Activated CD4-positive, alpha-beta T cell treated with anti-CD3 and anti-CD28 coated beads for 36 hours (primary cell): ENCODE measurements at regions not wholly inside any gene's neighbourhood (a gene's known extent, or its start where the extent isn't known, plus 50 kb on each side); places are given as distances from the start of the nearest gene placed in this dataset.
"Not testable (repeated sequence)": the region's sequence is repeated elsewhere in the genome, so short reads cannot be mapped to it uniquely, and the experiment has no call there.

Experiments used
- ATAC-seq: fragments of 200-7000 bp; cut with Tn5 transposase; one replicate; pipeline ENCODE4 v1.10.0; 2021; ENCODE audit warnings: mild to moderate bottlenecking, moderate library complexity
- CTCF ChIA-PET: fragments of 350-600 bp; sonication (Branson Sonifier 250); formaldehyde crosslinking; loops from one replicate; lab custom pipeline; 2021; ENCODE audit warnings: antibody characterized with exemption; lab: Charles Lee
- POLR2A ChIA-PET: fragments of 350-600 bp; sonication (Branson Sonifier 250); formaldehyde crosslinking; loops from one replicate; lab custom pipeline; 2021; ENCODE audit warnings: antibody characterized with exemption, inconsistent platforms; lab: Charles Lee
- DNase-seq: peaks from one replicate; pipeline ENCODE4 v3.0.0-alpha.2; 2020
- H3K27ac Mint-ChIP-seq: one replicate; pipeline ENCODE4 v1.8.0; 2021; ENCODE audit warnings: mixed read lengths
- H3K27me3 Mint-ChIP-seq: one replicate; pipeline ENCODE4 v1.8.0; 2021; ENCODE audit warnings: mixed read lengths
- H3K36me3 Mint-ChIP-seq: one replicate; pipeline ENCODE4 v1.8.0; 2021; ENCODE audit warnings: low read depth, mixed read lengths
- H3K4me1 Mint-ChIP-seq: one replicate; pipeline ENCODE4 v1.8.0; 2021; ENCODE audit warnings: mixed read lengths
- H3K4me3 Mint-ChIP-seq: one replicate; pipeline ENCODE4 v1.8.0; 2021; ENCODE audit warnings: mild to moderate bottlenecking, moderate library complexity, mixed read lengths
- H3K9me3 Mint-ChIP-seq: one replicate; pipeline ENCODE4 v1.8.0; 2021; ENCODE audit warnings: low read depth, mixed read lengths
- intact Hi-C, 2 experiments: fragments of 100-400 bp; cut with DNase I in 1 of 2; cut with micrococcal nuclease in 1 of 2; formaldehyde crosslinking; loops; one replicate each; pipeline versions ENCODE4 v1.14.2 to v1.15.1; 2022 to 2024; cut with DNase I, micrococcal nuclease

DNA sequence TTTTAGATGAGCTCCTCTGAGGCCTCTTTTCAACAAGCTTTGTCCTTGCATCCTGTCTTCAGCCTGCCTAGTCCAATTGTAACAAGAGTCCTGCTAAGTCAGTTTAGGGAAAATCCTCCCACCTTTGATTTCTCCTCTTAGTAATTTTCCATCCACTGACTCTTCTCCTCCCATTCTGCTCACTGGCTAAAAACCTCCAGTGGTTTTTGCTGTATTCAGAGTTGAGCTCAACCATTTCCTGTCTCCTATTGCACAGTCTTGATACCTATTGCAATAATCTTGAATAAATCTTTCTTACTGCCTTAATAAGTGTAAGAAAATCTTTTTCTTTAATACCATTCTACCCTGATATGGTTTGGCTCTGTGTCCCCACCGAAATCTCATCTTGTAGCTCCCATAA, 117.8 kb upstream of the ENPP6 start:
- intact Hi-C loops = no loop called here
- no peak overlapping the region for H3K4me3 Mint-ChIP-seq
- no peaks in the 10 kb centered on the region for H3K27me3 Mint-ChIP-seq
- no peak for DNase-seq
- H3K36me3 Mint-ChIP-seq = peaks cover 3% of the 10 kb centered on the region
- peak overlapping the region; percentile 59 for H3K27ac Mint-ChIP-seq
- POLR2A ChIA-PET = no interaction called here
- CTCF ChIA-PET = interaction anchor here (0.7 to 1.5 kb wide), 4 partner anchors 9 to 908 kb away, joined by 3 to 8 read pairs (median 4); no protein-coding TSS in a partner anchor
- ATAC-seq = peak; percentile 57
- peaks cover 20% of the 10 kb centered on the region for H3K4me1 Mint-ChIP-seq
- H3K9me3 Mint-ChIP-seq = peaks cover 15% of the 10 kb centered on the region

DNA sequence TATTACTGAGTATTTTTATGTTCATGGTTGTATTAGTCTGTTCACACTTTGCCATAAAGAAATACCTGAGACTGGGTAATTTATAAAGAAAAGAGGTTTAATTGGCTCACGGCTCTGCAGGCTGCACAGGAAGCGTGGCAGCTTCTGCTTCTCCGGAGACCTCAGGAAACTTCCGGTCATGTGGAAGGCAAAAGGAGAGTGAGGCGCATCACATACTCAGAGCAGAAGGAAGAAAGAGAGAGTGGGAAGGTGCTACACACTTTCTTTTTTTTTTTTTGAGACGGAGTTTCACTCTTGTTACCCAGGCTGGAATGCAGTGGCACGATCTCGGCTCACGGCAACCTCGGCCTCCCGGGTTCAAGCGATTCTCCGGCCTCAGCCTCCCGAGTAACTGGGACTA, 115.8 kb upstream of the ENPP6 start:
- H3K36me3 Mint-ChIP-seq, H3K27ac Mint-ChIP-seq, H3K27me3 Mint-ChIP-seq, intact Hi-C loops, POLR2A ChIA-PET, H3K4me3 Mint-ChIP-seq: not testable (repeated sequence)
- DNase-seq (peak; percentile 32), ATAC-seq (peak; percentile 42)
- H3K4me1 Mint-ChIP-seq = peaks cover 25% of the 10 kb centered on the region
- CTCF ChIA-PET = interaction anchor here (1.6 kb wide), 1 partner anchor 14 kb away, joined by 3 read pairs; no protein-coding TSS in a partner anchor
- H3K9me3 Mint-ChIP-seq = peaks cover 13% of the 10 kb centered on the region

DNA sequence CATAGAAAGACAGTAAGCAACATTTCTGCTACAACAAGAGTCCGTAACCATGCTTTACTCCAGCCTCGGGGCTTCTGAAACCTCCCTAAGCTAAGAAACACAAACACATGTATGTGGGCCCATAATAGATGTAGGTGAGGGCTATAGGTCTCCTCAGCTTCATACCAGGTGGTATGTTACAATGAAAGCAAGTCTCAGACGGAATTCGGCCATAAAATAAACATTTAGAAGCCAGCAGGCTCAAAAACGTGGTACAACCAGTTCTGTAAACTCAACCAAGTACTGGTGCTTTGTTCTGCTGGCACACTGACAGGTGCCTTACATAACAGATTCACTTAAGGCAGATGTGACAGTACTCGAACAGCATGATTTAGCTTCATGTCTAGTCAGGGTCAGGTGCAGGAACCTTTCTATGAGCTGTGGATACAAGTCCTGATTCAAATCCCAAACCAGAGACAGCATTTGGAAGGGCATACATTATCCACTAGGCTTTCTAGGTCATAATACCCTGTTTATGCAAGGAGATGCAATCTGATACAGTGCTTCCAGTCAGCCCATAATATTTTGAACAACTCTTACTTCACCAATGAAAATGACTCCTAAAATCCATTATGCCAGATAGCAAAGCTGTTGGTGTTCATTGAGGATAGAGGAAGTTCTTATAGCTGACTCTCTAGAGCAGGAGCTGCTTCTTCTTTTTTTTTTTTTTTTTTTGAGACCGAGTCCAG, 113.8 kb upstream of the ENPP6 start:
- no peak overlapping the region for H3K4me3 Mint-ChIP-seq
- intact Hi-C loops = no loop called here
- H3K27ac Mint-ChIP-seq = no peak overlapping the region
- no peaks in the 10 kb centered on the region for H3K27me3 Mint-ChIP-seq
- ATAC-seq = no peak
- H3K36me3 Mint-ChIP-seq = no peaks in the 10 kb centered on the region
- POLR2A ChIA-PET = interaction anchor here (0.5 kb wide), 1 partner anchor 1833 kb away, joined by 3 read pairs; no protein-coding TSS in a partner anchor
- no peak for DNase-seq
- peaks cover 34% of the 10 kb centered on the region for H3K4me1 Mint-ChIP-seq
- peaks cover 5% of the 10 kb centered on the region for H3K9me3 Mint-ChIP-seq
- CTCF ChIA-PET = interaction anchor here (0.7 to 1.3 kb wide), 2 partner anchors 11 to 60 kb away, joined by 3 to 4 read pairs; no protein-coding TSS in a partner anchor

DNA sequence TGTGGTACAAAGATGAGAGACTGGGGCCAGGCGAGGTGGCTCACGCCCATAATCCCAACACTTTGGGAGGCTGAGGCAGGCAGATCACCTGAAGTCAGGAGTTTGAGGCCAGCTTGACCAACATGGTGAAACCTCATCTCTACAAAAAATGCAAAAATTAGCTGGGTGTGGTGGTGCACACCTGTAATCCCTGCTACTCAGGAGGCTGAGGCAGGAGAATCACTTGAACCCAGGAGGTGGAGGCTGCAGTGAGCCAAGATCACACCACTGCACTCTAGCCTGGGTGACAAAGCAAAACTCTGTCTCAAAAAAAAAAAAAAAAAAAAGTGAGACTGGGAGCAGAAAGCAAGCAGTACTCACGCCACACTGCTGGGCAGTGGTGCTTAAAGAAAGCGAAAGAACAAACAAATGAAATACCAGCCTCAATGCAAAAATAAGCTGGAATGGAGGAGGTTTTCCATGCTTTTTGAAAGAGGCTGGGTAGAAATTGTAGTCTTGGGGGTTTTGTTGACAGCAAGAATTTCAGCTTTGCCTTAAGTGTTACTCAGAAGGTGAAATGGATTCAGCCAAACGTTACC, 112.9 kb upstream of the ENPP6 start:
- DNase-seq, intact Hi-C loops, H3K9me3 Mint-ChIP-seq, ATAC-seq, H3K36me3 Mint-ChIP-seq, H3K27ac Mint-ChIP-seq, H3K4me3 Mint-ChIP-seq, POLR2A ChIA-PET, H3K27me3 Mint-ChIP-seq: not testable (repeated sequence)
- CTCF ChIA-PET = interaction anchor here (0.7 kb wide), 1 partner anchor 61 kb away, joined by 4 read pairs; no protein-coding TSS in a partner anchor
- peaks cover 30% of the 10 kb centered on the region for H3K4me1 Mint-ChIP-seq

DNA sequence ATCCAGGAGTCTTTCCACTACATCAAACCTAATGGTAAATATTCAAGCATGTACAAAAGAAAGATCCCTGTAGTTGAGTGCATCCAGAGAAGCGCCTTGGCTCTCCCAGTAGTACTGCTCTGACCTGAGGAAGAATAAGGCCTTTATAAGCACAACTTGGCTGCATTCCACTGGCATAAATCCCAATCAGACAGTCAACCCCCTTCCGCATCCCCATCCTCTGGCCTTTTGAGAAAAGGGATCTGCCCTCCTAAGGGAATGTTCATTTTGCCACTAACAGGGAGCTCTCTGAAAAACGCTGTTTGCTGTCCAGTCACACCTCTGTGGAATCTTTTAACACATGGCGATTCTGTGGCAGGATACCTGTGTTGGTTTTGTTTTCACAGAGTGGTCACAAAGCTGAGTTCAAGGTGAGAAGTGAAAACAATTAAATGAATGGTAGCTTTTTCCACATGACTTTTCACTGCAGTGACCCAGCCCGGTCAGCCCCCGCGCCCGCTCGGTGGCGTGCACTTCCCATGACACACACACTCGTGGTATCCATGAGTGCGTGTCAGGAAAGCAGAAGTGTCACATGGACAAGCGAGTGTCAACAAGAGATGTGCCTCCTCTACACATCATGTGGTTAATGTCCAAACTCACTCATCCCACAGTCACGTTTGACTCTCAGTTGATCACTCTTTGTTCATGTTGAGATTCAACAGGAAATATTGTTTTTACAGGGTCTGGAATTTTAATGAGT, 112.2 kb upstream of the ENPP6 start:
- Mint-ChIP-seq H3K27ac (no peak overlapping the region), H3K4me1 (peaks cover 23% of the 10 kb centered on the region), H3K9me3 (peaks cover 1% of the 10 kb centered on the region), H3K27me3 (no peaks in the 10 kb centered on the region), H3K4me3 (no peak overlapping the region), H3K36me3 (no peaks in the 10 kb centered on the region)
- intact Hi-C loops = no loop called here
- ATAC-seq = peak; percentile 13
- DNase-seq = peak; percentile 30
- CTCF ChIA-PET = interaction anchor here (1.4 to 2.0 kb wide), 2 partner anchors 10 to 42 kb away, joined by 3 to 4 read pairs; no protein-coding TSS in a partner anchor
- POLR2A ChIA-PET = interaction anchor here (0.6 kb wide), 1 partner anchor 403 kb away, joined by 3 read pairs; no protein-coding TSS in a partner anchor

DNA sequence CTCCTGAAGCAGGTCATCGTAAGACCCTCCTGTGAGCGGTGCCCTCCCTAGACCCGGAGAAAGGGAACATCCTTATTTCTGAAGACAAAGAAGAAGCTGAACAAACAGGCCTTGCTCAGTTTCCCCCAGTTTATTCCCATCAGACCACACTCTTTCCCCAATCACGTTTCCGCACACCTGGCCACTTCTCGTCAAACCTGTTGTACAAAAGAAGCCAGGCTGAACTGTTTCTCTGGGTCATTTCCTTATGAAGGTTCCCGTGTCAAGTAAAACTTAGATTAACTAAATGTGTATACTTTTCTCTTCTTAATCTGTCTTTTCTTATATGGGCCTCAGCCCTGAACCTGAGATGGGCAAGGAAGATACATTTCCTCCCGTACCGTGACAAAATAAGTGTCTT, 111.6 kb upstream of the ENPP6 start:
- ChIA-PET POLR2A (no interaction called here), CTCF (interaction anchor here (0.8 to 2.0 kb wide), 4 partner anchors 10 to 65 kb away, joined by 3 to 4 read pairs (median 4); no protein-coding TSS in a partner anchor)
- DNase-seq (no peak), ATAC-seq (no peak)
- Mint-ChIP-seq H3K27ac (no peak overlapping the region), H3K4me1 (peaks cover 22% of the 10 kb centered on the region), H3K9me3 (peaks cover 1% of the 10 kb centered on the region), H3K4me3 (no peak overlapping the region), H3K27me3 (no peaks in the 10 kb centered on the region), H3K36me3 (no peaks in the 10 kb centered on the region)
- intact Hi-C loops = no loop called here

DNA sequence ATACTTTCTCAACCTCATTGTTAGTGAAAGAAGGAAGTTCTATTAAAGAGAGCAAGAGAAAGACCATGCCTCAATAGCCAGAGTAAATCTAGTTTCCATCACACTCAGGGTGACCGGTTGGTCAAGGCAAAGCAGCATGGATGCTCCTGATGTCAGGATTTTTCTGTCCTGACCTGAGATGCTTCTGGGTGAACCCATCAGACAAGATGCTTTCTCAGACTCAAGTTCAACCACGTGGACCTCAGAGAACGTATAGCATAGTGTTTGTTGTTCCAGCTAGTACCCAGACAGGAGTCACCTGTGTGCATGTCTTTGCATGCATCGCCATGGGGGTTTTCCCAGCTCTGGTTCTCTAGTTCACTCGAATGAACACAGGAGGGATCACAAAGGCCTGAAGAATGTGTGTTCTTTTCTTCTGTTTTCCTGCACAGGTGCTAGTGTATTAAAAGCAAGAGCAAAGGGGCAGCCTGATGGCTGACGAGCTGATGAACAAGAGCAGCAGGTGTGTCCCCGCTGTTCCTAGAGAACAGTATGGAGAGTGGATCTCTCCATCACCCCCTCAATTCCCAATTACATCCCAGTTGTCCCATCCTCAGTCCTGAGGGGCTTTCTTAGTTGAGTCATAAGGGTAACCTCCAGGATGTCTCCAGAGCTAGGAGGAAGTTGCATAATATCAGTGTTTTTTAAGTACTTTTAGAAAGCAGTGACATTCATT, 110.5 kb upstream of the ENPP6 start:
- peak overlapping the region; percentile 42 for H3K27ac Mint-ChIP-seq
- no peaks in the 10 kb centered on the region for H3K9me3 Mint-ChIP-seq
- peaks cover 20% of the 10 kb centered on the region for H3K4me1 Mint-ChIP-seq
- ATAC-seq (peak; percentile 95), DNase-seq (peak; percentile 75)
- H3K27me3 Mint-ChIP-seq = no peaks in the 10 kb centered on the region
- H3K36me3 Mint-ChIP-seq = no peaks in the 10 kb centered on the region
- CTCF ChIA-PET = interaction anchor here (0.5 to 2.0 kb wide), 7 partner anchors 11 to 175 kb away, joined by 3 to 4 read pairs (median 3); no protein-coding TSS in a partner anchor
- intact Hi-C loops = loop anchor here in 1 of 2 experiments (1.0 kb wide), 1 partner anchor 9 kb away; no protein-coding TSS in a partner anchor
- H3K4me3 Mint-ChIP-seq = no peak overlapping the region
- POLR2A ChIA-PET = interaction anchor here (0.6 kb wide), 1 partner anchor 25 kb away, joined by 3 read pairs; no protein-coding TSS in a partner anchor

DNA sequence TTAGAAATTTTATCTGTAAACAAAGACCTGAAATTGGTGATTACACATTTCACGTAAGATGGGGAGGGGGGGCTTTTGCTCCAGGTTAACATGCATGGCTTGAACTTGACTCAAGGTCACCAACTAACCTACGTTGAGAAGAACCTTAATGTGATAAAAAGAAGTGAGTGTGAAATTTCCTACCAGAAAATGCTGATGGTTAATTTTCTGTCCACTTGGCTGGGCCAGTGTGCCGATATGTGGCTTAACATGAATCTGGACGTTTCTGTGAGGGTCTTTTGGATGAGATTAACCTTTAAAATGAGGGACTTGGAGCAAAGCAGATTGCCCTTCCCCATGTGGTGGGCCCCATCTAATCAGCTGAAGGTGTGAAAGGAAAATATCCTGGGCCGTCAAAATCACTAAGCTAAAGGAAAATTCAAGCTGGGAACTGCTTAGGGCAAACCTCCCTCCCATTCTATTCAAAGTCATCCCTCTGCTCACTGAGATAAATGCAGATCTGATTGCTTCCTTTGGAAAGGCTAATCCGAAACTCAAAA, 107.3 kb upstream of the ENPP6 start:
- Mint-ChIP-seq H3K27ac (no peak overlapping the region), H3K36me3 (no peaks in the 10 kb centered on the region), H3K4me3 (no peak overlapping the region), H3K9me3 (no peaks in the 10 kb centered on the region), H3K27me3 (no peaks in the 10 kb centered on the region), H3K4me1 (peaks cover 30% of the 10 kb centered on the region)
- ATAC-seq (no peak), DNase-seq (no peak)
- intact Hi-C loops = no loop called here
- POLR2A ChIA-PET = interaction anchor here (0.7 kb wide), 1 partner anchor 34 kb away, joined by 3 read pairs; no protein-coding TSS in a partner anchor
- CTCF ChIA-PET = interaction anchor here (0.5 to 0.9 kb wide), 2 partner anchors 52 to 226 kb away, joined by 3 to 4 read pairs; no protein-coding TSS in a partner anchor

DNA sequence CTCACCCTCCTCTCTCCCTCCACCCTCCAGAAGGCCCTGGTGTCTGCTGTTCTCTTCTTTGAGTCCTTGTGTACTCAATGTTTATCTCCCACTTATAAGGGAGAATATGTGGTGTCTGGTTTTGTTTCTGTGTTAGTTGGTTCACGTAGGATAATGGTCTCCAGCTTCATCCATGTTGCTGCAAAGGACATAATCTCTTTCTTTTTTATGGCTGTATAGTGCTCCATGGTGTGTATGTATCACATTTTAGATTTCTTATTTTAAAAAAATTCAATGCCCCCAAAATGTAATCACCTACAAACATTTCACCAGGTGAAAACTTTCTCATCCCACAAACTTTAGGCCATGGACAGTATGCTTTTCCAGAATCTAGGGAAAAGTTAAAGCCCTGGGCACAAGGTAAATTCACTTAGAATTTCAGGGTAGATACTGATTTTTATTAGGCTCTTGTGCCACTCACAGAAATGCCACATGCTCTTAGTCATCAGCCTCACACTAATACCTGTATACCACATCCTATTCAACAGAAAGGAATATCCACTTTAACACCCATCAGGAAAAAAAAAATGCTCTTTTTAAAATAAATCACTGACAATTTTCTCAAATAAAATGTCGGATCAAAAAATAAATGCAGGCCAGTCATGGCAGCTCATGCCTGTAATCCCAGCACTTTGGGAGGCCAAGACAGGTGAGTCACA, 104.8 kb upstream of the ENPP6 start:
- POLR2A ChIA-PET = no interaction called here
- no peaks in the 10 kb centered on the region for H3K27me3 Mint-ChIP-seq
- no peak overlapping the region for H3K4me3 Mint-ChIP-seq
- intact Hi-C loops = no loop called here
- no peak overlapping the region for H3K27ac Mint-ChIP-seq
- DNase-seq = no peak
- CTCF ChIA-PET = no interaction called here
- no peaks in the 10 kb centered on the region for H3K36me3 Mint-ChIP-seq
- peaks cover 28% of the 10 kb centered on the region for H3K4me1 Mint-ChIP-seq
- no peaks in the 10 kb centered on the region for H3K9me3 Mint-ChIP-seq
- no peak for ATAC-seq

DNA sequence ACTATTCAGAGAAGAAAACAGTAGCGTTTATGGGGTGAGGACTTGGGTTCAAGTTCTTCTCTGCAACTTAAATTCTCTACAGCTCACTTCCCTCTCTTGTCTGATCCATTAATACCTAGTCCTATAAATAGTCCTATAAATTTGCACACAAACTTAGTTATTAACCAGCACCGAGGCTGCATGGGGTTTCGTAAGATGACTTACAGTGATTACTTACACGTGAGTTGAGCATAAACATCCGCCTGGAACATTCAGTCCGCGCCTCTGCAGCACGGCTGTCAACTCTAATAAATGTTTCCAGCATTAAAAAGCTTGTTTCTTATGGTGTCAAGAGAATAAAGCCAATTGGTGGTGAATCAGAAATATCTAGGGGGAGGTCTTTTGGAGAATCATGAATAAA, 103.0 kb upstream of the ENPP6 start:
- Mint-ChIP-seq H3K36me3 (no peaks in the 10 kb centered on the region), H3K4me3 (no peak overlapping the region), H3K27ac (no peak overlapping the region), H3K9me3 (no peaks in the 10 kb centered on the region), H3K4me1 (peaks cover 28% of the 10 kb centered on the region), H3K27me3 (peaks cover 3% of the 10 kb centered on the region)
- POLR2A ChIA-PET = no interaction called here
- intact Hi-C loops = no loop called here
- DNase-seq (no peak), ATAC-seq (no peak)
- CTCF ChIA-PET = interaction anchor here (0.7 to 1.2 kb wide), 3 partner anchors 11 to 96 kb away, joined by 3 to 6 read pairs (median 3); no protein-coding TSS in a partner anchor
